Fibroblast of lung (primary cell): ENCODE measurements at regions not wholly inside any gene's neighbourhood (a gene's known extent, or its start where the extent isn't known, plus 50 kb on each side); places are given as distances from the start of the nearest gene placed in this dataset.

ENCODE experiments used
- DNase-seq, 2 donors: peaks; one replicate each; pipeline versions ENCODE4 v3.0.0 to v3.0.0-alpha.2; 2010; ENCODE audit warnings: low read depth in 2 of 2
- H2AFZ ChIP-seq: 2 replicates; pipeline ENCODE4 v1.5.1; 2012; ENCODE audit warnings: low read length, control low read depth, inconsistent platforms
- H3K27ac ChIP-seq: 2 replicates; pipeline ENCODE4 v1.5.1; 2011; ENCODE audit warnings: low read length, control low read depth; ENCODE audit not compliant: insufficient read depth
- H3K27me3 ChIP-seq: 2 replicates; pipeline ENCODE4 v1.5.1; 2011; ENCODE audit warnings: mild to moderate bottlenecking, low read length; ENCODE audit not compliant: control insufficient read depth, insufficient read depth
- H3K36me3 ChIP-seq: 2 replicates; pipeline ENCODE4 v1.5.1; 2011; ENCODE audit warnings: low read length; ENCODE audit not compliant: control insufficient read depth, insufficient read depth
- H3K4me1 ChIP-seq: 2 replicates; pipeline ENCODE4 v1.5.1; 2011; ENCODE audit warnings: low read length; ENCODE audit not compliant: control insufficient read depth, insufficient read depth; ENCODE audit errors: extremely low read depth
- H3K4me2 ChIP-seq: 2 replicates; pipeline ENCODE4 v1.5.1; 2011; ENCODE audit warnings: low read length, control low read depth; ENCODE audit not compliant: insufficient read depth; ENCODE audit errors: extremely low read depth
- H3K4me3 ChIP-seq, 4 experiments: fragments of 200-600 bp in 1 of 4; sonication (generic) in 1 of 4; replicated peaks in 1 of 4; 2 replicates each; pipeline ENCODE4 v1.5.1; 2011 to 2016; ENCODE audit warnings: low read length in 4 of 4, low read depth in 3 of 4, mild to moderate bottlenecking in 3 of 4, control low read depth in 2 of 4, inconsistent platforms in 1 of 4, mixed read lengths in 1 of 4; ENCODE audit not compliant: insufficient read depth in 1 of 4; ENCODE audit errors: control extremely low read depth in 1 of 4
- H3K79me2 ChIP-seq: 2 replicates; pipeline ENCODE4 v1.5.1; 2012; ENCODE audit warnings: mild to moderate bottlenecking, low read length, inconsistent platforms; ENCODE audit not compliant: control insufficient read depth, insufficient read depth
- H3K9ac ChIP-seq: 2 replicates; pipeline ENCODE4 v1.5.1; 2011; ENCODE audit warnings: mild to moderate bottlenecking, low read length, control low read depth; ENCODE audit not compliant: insufficient read depth
- H3K9me3 ChIP-seq: 2 replicates; pipeline ENCODE4 v1.5.1; 2012; ENCODE audit warnings: low read depth, low read length; ENCODE audit not compliant: control insufficient read depth, insufficient read depth
- H4K20me1 ChIP-seq: 2 replicates; pipeline ENCODE4 v1.5.1; 2011; ENCODE audit warnings: low read length; ENCODE audit not compliant: control insufficient read depth, insufficient read depth; ENCODE audit errors: extremely low read depth
- CTCF ChIP-seq, 2 donors: IDR thresholded peaks in 1 of 2; conservative IDR thresholded peaks in 1 of 2; 1 replicate in 1 of 2; 2 replicates in 1 of 2; pipeline ENCODE4 v1.5.1; 2011 to 2012; ENCODE audit warnings: low read length in 2 of 2, control low read depth in 1 of 2, inconsistent platforms in 1 of 2, low read depth in 1 of 2, mild to moderate bottlenecking in 1 of 2
- EZH2 ChIP-seq: IDR thresholded peaks from 2 replicates; pipeline ENCODE4 v1.5.1; 2012; ENCODE audit warnings: low read length, control low read depth, mild to moderate bottlenecking; ENCODE audit errors: missing control alignments

- no peaks in the 10 kb centered on the region for H3K9me3 ChIP-seq
- H3K4me3 ChIP-seq = no peak overlapping the region
- H3K27me3 ChIP-seq = no peaks in the 10 kb centered on the region
- H3K79me2 ChIP-seq = no peaks in the 10 kb centered on the region
- H4K20me1 ChIP-seq = no peaks in the 10 kb centered on the region
- H3K4me2 ChIP-seq = no peak overlapping the region
- H3K36me3 ChIP-seq = no peaks in the 10 kb centered on the region
- no peak for DNase-seq
- no peaks in the 10 kb centered on the region for H3K4me1 ChIP-seq
- no peak overlapping the region for H3K9ac ChIP-seq
- no peak overlapping the region for H3K27ac ChIP-seq
- H2AFZ ChIP-seq = no peak overlapping the region
- TF ChIP-seq CTCF (conservative IDR thresholded peaks at IDR 0.05 in 1 of 2, IDR thresholded peaks at IDR 0.05 in 1 of 2; ENCODE audit: low read depth in 1 of 2, low read length in 2 of 2) (no peak), EZH2 (no peak)
Observed at GRCh38 chr21:18954441-18954844, 550.9 kb upstream of the TMPRSS15 start.

GRCh38 chr21:18959817-18960216, 556.2 kb upstream of the TMPRSS15 start:
- Histone ChIP-seq H3K4me3 (no peak overlapping the region), H3K9ac (no peak overlapping the region), H2AFZ (no peak overlapping the region), H3K27me3 (no peaks in the 10 kb centered on the region), H3K9me3 (no peaks in the 10 kb centered on the region), H4K20me1 (no peaks in the 10 kb centered on the region), H3K27ac (no peak overlapping the region), H3K4me1 (no peaks in the 10 kb centered on the region), H3K36me3 (no peaks in the 10 kb centered on the region), H3K79me2 (no peaks in the 10 kb centered on the region), H3K4me2 (no peak overlapping the region)
- TF ChIP-seq CTCF (conservative IDR thresholded peaks at IDR 0.05 in 1 of 2, IDR thresholded peaks at IDR 0.05 in 1 of 2; ENCODE audit: low read depth in 1 of 2, low read length in 2 of 2) (no peak), EZH2 (no peak)
- no peak for DNase-seq

- Histone ChIP-seq H3K36me3 (no peaks in the 10 kb centered on the region), H3K4me1 (no peaks in the 10 kb centered on the region), H3K9me3 (no peaks in the 10 kb centered on the region), H3K4me3 (no peak overlapping the region), H3K27ac (no peak overlapping the region), H3K27me3 (no peaks in the 10 kb centered on the region), H4K20me1 (no peaks in the 10 kb centered on the region), H3K79me2 (no peaks in the 10 kb centered on the region), H3K9ac (no peak overlapping the region), H3K4me2 (no peak overlapping the region), H2AFZ (no peak overlapping the region)
- DNase-seq = no peak
- no peak for TF ChIP-seq EZH2
- no peak for TF ChIP-seq CTCF (conservative IDR thresholded peaks at IDR 0.05 in 1 of 2, IDR thresholded peaks at IDR 0.05 in 1 of 2; ENCODE audit: low read depth in 1 of 2, low read length in 2 of 2)
Observed at GRCh38 chr21:18960306-18960705, 556.7 kb upstream of the TMPRSS15 start.
